Left lung (tissue), 4 donors: ENCODE measurements at regions not wholly inside any gene's neighbourhood (a gene's known extent, or its start where the extent isn't known, plus 50 kb on each side); places are given as distances from the start of the nearest gene placed in this dataset.
A peak's percentile ranks its signal among the peaks of the same experiment; 100 is the strongest.

Source experiments
- ATAC-seq: fragments of 200-7000 bp; cut with Tn5 transposase; one replicate; pipeline ENCODE4 v1.9.1; 2020; ENCODE audit warnings: moderate library complexity
- DNase-seq, 4 donors: peaks; one replicate each; pipeline ENCODE4 v3.0.0-alpha.2; 2013 to 2020
- H3K27ac ChIP-seq, 2 donors: fragments of 200-600 bp; sonication (generic) in 1 of 2; one replicate each; pipeline versions ENCODE4 v1.5.0 to v1.8.0; 2020 to 2021
- H3K27me3 ChIP-seq, 2 donors: fragments of 200-600 bp; sonication (generic) in 1 of 2; one replicate each; pipeline versions ENCODE4 v1.5.0 to v1.8.0; 2020 to 2021
- H3K36me3 ChIP-seq, 2 donors: fragments of 200-600 bp; sonication (generic) in 1 of 2; one replicate each; pipeline versions ENCODE4 v1.5.0 to v1.8.0; 2020 to 2021
- H3K4me1 ChIP-seq, 2 donors: fragments of 200-600 bp; one replicate each; pipeline ENCODE4 v1.8.0; 2021
- H3K4me3 ChIP-seq, 2 donors: fragments of 200-600 bp; sonication (generic) in 1 of 2; one replicate each; pipeline versions ENCODE4 v1.5.0 to v1.8.0; 2020 to 2021; ENCODE audit warnings: mild to moderate bottlenecking in 1 of 2
- H3K9me3 ChIP-seq, 2 donors: fragments of 200-600 bp; sonication (generic) in 1 of 2; one replicate each; pipeline versions ENCODE4 v1.5.0 to v1.8.0; 2020 to 2021
- CTCF ChIP-seq, 2 donors: fragments of 200-600 bp; sonication (generic) in 1 of 2; IDR thresholded peaks; one replicate each; pipeline versions ENCODE4 v1.5.0 to v1.8.0; 2021; ENCODE audit warnings: antibody characterized with exemption in 2 of 2
- intact Hi-C, 2 donors: fragments of 100-400 bp; cut with DNase I; formaldehyde crosslinking; loops; one replicate each; pipeline versions ENCODE4 v1.11.2 to v1.14.2; 2022
- donor health status: DM: no; HTN: yes; CAD: no.
- donor health status: DM: no; HTN: no; CAD: no.

- TF ChIP-seq CTCF (IDR thresholded peaks at IDR 0.05) = no peak
- no peaks in the 10 kb centered on the region for H3K9me3 ChIP-seq
- no peak overlapping the region for H3K4me3 ChIP-seq
- H3K27me3 ChIP-seq = no peaks in the 10 kb centered on the region
- H3K27ac ChIP-seq = no peak overlapping the region
- intact Hi-C loops = no loop called here
- DNase-seq (no peak), ATAC-seq (no peak)
- no peaks in the 10 kb centered on the region for H3K4me1 ChIP-seq
- no peaks in the 10 kb centered on the region for H3K36me3 ChIP-seq
These were observed 547.5 kb upstream of the TNP1 start for GRCh38 chr2:217407362-217407761.

GRCh38 chr2:217404236-217404760, 544.4 kb upstream of the TNP1 start:
- Histone ChIP-seq H3K9me3 (no peaks in the 10 kb centered on the region), H3K4me3 (no peak overlapping the region), H3K27ac (no peak overlapping the region), H3K4me1 (no peaks in the 10 kb centered on the region), H3K36me3 (no peaks in the 10 kb centered on the region), H3K27me3 (no peaks in the 10 kb centered on the region)
- no peak for TF ChIP-seq CTCF (IDR thresholded peaks at IDR 0.05)
- DNase-seq = no peak
- intact Hi-C loops = no loop called here
- ATAC-seq = no peak

GRCh38 chr2:217402761-217403383, 543.0 kb upstream of the TNP1 start:
- H3K4me3 ChIP-seq = no peak overlapping the region
- TF ChIP-seq CTCF (IDR thresholded peaks at IDR 0.05) = no peak
- intact Hi-C loops = no loop called here
- no peaks in the 10 kb centered on the region for H3K4me1 ChIP-seq
- ATAC-seq (peak; percentile 18), DNase-seq (peak in 2 of 4 donors; percentile 62 to 78)
- no peaks in the 10 kb centered on the region for H3K36me3 ChIP-seq
- no peaks in the 10 kb centered on the region for H3K27me3 ChIP-seq
- no peak overlapping the region for H3K27ac ChIP-seq
- H3K9me3 ChIP-seq = no peaks in the 10 kb centered on the region

GRCh38 chr2:217402144-217402543, 542.3 kb upstream of the TNP1 start:
- Histone ChIP-seq H3K4me3 (no peak overlapping the region), H3K4me1 (no peaks in the 10 kb centered on the region), H3K9me3 (no peaks in the 10 kb centered on the region), H3K27me3 (no peaks in the 10 kb centered on the region), H3K27ac (no peak overlapping the region), H3K36me3 (no peaks in the 10 kb centered on the region)
- TF ChIP-seq CTCF (IDR thresholded peaks at IDR 0.05) = no peak
- no peak for DNase-seq
- intact Hi-C loops = no loop called here
- ATAC-seq = no peak

- intact Hi-C loops = no loop called here
- H3K27me3 ChIP-seq = no peaks in the 10 kb centered on the region
- no peaks in the 10 kb centered on the region for H3K4me1 ChIP-seq
- no peak overlapping the region for H3K27ac ChIP-seq
- no peaks in the 10 kb centered on the region for H3K9me3 ChIP-seq
- no peaks in the 10 kb centered on the region for H3K36me3 ChIP-seq
- DNase-seq (no peak), ATAC-seq (no peak)
- no peak for TF ChIP-seq CTCF (IDR thresholded peaks at IDR 0.05)
- H3K4me3 ChIP-seq = no peak overlapping the region
These were observed 539.4 kb upstream of the TNP1 start for GRCh38 chr2:217399291-217399690.
